C4-2B (cell line): ENCODE measurements at regions not wholly inside any gene's neighbourhood (a gene's known extent, or its start where the extent isn't known, plus 50 kb on each side); places are given as distances from the start of the nearest gene placed in this dataset.

Experiments
- H3K27ac ChIP-seq: fragments of 450-650 bp; 2 replicates; pipeline ENCODE4 v1.5.1; 2017
- ZFX ChIP-seq: fragments of 450-650 bp; IDR thresholded peaks from 2 replicates; pipeline ENCODE4 v1.6.1; 2017
- TF ChIP-seq, protein P1 (sequence below): fragments of 450-650 bp; conservative IDR thresholded peaks from 2 replicates; pipeline ENCODE4 v1.5.1; 2017; ENCODE audit warnings: mild to moderate bottlenecking

DNA sequence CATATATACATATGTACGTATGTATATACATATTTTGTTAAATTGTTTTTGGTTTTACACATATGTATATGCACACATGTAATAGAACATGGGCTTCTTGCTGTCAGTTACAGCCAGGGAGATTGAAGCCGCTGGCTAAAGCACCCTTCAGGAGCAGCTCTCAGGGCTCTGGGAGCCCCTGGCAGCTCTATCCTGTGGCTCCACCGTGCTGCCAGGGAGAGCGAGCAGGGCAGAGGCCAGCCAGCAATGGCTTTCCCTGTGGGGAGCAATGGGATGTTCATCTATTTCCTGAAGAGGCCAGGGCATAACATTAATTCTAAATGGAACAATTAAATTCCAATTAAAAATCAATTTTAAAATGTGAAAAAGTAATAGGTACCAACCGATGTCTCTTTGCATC, 102.9 kb downstream of the PSMG1 start:
- TF ChIP-seq, protein P1, sequence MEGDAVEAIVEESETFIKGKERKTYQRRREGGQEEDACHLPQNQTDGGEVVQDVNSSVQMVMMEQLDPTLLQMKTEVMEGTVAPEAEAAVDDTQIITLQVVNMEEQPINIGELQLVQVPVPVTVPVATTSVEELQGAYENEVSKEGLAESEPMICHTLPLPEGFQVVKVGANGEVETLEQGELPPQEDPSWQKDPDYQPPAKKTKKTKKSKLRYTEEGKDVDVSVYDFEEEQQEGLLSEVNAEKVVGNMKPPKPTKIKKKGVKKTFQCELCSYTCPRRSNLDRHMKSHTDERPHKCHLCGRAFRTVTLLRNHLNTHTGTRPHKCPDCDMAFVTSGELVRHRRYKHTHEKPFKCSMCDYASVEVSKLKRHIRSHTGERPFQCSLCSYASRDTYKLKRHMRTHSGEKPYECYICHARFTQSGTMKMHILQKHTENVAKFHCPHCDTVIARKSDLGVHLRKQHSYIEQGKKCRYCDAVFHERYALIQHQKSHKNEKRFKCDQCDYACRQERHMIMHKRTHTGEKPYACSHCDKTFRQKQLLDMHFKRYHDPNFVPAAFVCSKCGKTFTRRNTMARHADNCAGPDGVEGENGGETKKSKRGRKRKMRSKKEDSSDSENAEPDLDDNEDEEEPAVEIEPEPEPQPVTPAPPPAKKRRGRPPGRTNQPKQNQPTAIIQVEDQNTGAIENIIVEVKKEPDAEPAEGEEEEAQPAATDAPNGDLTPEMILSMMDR, result no peak
- TF ChIP-seq ZFX, result no peak
- H3K27ac ChIP-seq, result no peak overlapping the region

DNA sequence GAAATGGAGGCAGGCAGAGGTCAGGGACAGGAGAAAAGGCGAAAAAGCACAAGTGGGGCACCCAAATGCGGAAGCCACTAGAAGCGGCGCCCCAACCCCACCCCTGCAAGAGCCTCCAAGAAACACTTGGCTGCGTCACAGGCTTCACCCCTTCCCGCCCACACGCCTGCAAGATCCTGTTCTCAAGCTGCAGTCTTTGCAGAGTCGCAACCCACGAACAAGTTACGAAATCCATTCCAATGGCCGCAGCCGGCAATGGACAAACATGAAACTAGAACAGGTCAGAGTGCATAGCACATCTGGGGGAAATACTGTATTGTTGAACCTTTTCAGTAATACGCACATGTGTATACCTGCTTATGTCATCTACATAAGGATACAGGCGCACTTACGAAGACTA, 103.6 kb downstream of the PSMG1 start:
- TF ChIP-seq, protein P1, result no peak
- TF ChIP-seq ZFX, result no peak
- H3K27ac ChIP-seq, result no peak overlapping the region

DNA sequence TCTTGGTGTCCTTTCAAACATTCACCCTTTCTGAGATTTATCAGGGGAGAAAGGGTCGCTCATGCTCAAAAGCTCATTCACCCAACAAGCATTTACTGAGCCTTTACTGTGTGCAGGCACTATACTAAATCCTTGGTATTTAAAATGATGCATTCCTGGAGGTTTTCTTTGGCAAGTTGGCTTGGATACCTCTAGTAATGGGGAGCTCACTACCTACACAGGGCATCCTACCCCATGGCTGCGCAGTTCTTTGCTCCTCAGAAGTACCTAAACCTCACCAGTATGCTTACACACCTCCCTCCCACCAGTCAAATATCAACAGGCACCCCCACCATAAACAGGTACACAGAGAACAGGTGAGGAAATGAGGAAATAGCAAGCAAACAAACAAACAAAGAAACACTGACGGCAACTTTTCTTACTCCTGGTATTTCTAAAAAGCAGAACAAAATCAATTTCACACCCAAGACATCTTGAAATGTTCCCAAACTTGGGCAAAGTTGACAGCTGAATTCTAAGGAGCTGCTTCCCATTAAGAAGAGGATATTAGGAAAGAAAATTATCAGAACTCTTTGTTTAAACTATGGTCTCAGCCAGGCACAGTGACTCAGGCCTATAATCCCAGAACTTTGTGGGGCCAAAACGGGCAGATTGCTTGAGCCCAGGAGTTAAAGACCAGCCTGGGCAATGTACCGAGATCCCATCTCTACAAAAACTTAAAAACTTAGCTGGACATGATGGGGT, 104.8 kb downstream of the PSMG1 start:
- H3K27ac ChIP-seq, result no peak overlapping the region
- TF ChIP-seq, protein P1, result no peak
- TF ChIP-seq ZFX, result no peak

DNA sequence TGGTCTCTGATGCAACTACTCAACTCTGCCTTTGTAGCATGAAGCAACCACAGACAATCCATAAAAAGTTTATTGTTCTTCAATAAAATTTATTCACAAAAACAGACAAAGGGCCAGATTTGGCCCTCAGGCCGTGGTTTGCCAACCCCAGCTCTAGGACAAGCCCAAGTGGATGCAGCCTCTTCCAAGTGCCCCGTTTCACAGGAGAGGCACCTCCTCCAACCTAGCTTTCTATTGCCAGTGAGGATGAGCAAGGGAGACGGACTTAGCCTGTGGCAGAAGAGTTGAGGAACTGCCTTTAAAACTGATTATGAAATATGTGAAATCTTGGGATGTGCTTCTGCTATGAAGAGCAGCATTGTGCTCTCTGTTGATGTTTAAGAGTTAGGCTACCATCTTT, 105.4 kb downstream of the PSMG1 start:
- no peak for TF ChIP-seq ZFX
- TF ChIP-seq, protein P1, result no peak
- no peak overlapping the region for H3K27ac ChIP-seq

DNA sequence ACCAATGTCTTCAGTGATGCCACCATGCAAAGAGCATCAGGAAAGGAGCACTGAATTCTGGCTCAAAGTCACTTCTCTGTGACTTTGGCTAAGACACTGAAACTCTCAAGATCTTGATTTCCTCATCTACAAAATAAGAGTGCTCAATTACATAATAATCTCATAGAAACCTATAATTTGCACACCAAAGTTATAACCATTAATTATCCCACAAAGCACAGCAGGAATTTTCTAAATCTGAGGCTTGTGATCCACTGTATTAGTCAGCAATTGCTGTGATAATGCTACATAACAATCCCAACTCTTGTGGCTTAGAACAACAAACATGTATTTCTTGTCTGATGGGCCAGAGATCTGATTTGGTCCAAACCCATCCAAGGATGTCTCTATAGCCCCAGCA, 108.7 kb downstream of the PSMG1 start:
- no peak for TF ChIP-seq ZFX
- TF ChIP-seq, protein P1, result no peak
- no peak overlapping the region for H3K27ac ChIP-seq

DNA sequence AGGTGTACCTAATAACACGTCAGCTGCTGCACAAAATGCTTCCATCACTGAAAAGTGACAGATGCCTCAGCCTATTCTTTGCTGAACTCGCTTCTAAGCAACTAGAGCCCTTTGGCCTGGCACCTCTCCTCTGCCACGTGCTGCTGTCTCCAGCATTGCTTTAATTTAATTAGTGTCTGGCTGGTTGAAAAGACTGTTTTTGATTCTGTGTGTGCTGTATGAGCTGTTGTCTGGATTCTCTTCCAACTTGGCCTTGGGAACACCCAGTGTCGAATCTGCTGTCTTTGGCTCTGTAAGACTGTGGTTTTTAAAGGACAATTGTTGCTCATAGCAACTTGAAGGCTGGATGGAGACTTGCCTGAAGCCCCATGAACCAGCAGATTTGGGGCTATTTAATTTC, 109.5 kb downstream of the PSMG1 start:
- TF ChIP-seq, protein P1, result no peak
- TF ChIP-seq ZFX, result no peak

DNA sequence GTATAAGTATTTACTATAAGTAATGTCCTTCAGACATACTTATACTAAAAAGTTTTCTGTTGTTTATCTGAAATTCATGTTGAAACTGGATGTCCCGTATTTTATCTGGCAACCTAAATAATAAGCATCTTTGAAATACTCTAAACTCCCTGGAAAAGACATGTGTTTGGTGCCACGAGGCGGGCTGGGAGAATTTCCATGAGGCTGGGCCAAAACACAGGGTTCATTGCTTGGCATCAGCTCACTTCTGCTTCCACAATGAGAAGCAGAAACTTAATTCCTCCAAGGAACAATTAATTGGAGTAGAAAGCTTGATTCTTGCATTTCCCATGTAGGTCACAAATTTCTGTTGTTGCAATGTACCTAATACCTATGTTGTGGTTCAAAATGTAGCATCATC, 110.2 kb downstream of the PSMG1 start:
- TF ChIP-seq, protein P1, result no peak
- TF ChIP-seq ZFX, result no peak
- H3K27ac ChIP-seq, result no peak overlapping the region

More for the DNA sequence above, 109.5 kb downstream of the PSMG1 start:
- H3K27ac ChIP-seq, result no peak overlapping the region
